ENCODE measurements at regions not wholly inside any gene's neighbourhood (a gene's known extent, or its start where the extent isn't known, plus 50 kb on each side); places are given as distances from the start of the nearest gene placed in this dataset.

DNA sequence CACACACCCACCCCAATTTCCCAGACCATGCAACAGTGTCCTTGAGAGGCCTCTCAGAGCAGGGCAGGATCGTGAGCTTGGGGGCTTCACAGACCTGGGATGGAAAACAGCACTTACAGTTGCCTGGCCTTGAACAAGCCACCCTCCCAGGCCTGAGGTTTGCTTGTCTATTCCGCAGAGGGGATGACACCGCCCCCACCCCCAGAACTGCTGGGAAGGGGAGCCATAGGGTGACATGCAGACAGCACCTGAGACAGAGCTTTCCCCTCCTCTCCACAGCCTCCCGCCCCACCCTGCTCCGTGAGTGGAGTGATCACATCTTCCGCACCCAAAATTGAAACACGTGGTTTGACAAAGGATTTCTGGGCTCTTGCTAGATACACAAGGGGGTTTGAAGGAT is 131.5 kb upstream of the TNRC6C start:
- Histone ChIP-seq H3K4me1 (ENCODE audit: insufficient read depth, low read length) (peaks cover 23% of the 10 kb centered on the region), H3K27me3 (ENCODE audit: control insufficient read depth in 1 of 2, insufficient read depth in 2 of 2, low read length in 2 of 2) (peaks cover 3 to 53% of the 10 kb centered on the region in 2 experiments; a peak in 4 of 5 replicates), H3K36me3 (replicated peaks in 1 of 2; ENCODE audit: control insufficient read depth in 1 of 2, insufficient read depth in 2 of 2, low read length in 2 of 2) (no peaks in the 10 kb centered on the region), H3K79me2 (ENCODE audit: insufficient read depth, low read length) (no peaks in the 10 kb centered on the region), H3K4me2 (ENCODE audit: low read depth, low read length) (no peak overlapping the region), H3K9ac (ENCODE audit: insufficient read depth, low read depth, low read length) (no peak overlapping the region), H4K20me1 (ENCODE audit: insufficient read depth, low read length) (no peaks in the 10 kb centered on the region), H3K4me3 (replicated peaks in 1 of 3; ENCODE audit: insufficient read depth in 1 of 3, low read depth in 2 of 3, low read length in 3 of 3) (no peak overlapping the region), H3K27ac (ENCODE audit: extremely low read length, insufficient read depth, low read length) (no peak overlapping the region), H2AFZ (ENCODE audit: low read length) (no peak overlapping the region), H3K9me3 (ENCODE audit: low read length) (no peaks in the 10 kb centered on the region)
- intact Hi-C loops (cut with micrococcal nuclease; ENCODE audit: unreplicated experiment) (no loop called here), in situ Hi-C loops (cut with HindIII; ENCODE audit: extremely low pct_ligation_motif_present, low pct_unique_long_range_greater_than_20kb) (no loop called here)
- CTCF ChIA-PET (ENCODE audit: low intra/inter-chr PET ratio, low total read pairs): no interaction called here
- TF ChIP-seq PCBP2 (optimal IDR thresholded peaks at IDR 0.05; ENCODE audit: low read depth, low read length, poor library complexity, severe bottlenecking) (no peak), BORCS8-MEF2B (CRISPR knock-in tag; IDR thresholded peaks at IDR 0.05) (no peak), ELF4 (CRISPR knock-in tag; IDR thresholded peaks at IDR 0.05; ENCODE audit: borderline replicate concordance) (no peak), XRCC5 (optimal IDR thresholded peaks at IDR 0.05; ENCODE audit: low read length) (no peak), TARDBP (CRISPR knock-in tag; IDR thresholded peaks at IDR 0.05) (no peak), HHEX (CRISPR knock-in tag; IDR thresholded peaks at IDR 0.05) (no peak), ZNF33B (CRISPR knock-in tag; IDR thresholded peaks at IDR 0.05) (no peak), ZFY (CRISPR knock-in tag; IDR thresholded peaks at IDR 0.05) (no peak)
- TF ChIP-seq, protein P1, sequence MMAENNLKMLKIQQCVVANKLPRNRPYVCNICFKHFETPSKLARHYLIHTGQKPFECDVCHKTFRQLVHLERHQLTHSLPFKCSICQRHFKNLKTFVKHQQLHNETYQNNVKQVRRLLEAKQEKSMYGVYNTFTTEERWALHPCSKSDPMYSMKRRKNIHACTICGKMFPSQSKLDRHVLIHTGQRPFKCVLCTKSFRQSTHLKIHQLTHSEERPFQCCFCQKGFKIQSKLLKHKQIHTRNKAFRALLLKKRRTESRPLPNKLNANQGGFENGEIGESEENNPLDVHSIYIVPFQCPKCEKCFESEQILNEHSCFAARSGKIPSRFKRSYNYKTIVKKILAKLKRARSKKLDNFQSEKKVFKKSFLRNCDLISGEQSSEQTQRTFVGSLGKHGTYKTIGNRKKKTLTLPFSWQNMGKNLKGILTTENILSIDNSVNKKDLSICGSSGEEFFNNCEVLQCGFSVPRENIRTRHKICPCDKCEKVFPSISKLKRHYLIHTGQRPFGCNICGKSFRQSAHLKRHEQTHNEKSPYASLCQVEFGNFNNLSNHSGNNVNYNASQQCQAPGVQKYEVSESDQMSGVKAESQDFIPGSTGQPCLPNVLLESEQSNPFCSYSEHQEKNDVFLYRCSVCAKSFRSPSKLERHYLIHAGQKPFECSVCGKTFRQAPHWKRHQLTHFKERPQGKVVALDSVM (CRISPR knock-in tag; IDR thresholded peaks at IDR 0.05): no peak
- FAIRE-seq (no peak), ATAC-seq (no peak), DNase-seq (ENCODE audit: low spot score) (no peak)
- POLR2A ChIA-PET: no interaction called here
- BruUV-seq (replicated peaks): no TSS peak
- WGBS (ENCODE audit: low lambda C conversion rate): 55% methylated on average over 7 of the region's 7 CpGs

Measured in HepG2 (cell line).